ENCODE measurements at regions not wholly inside any gene's neighbourhood (a gene's known extent, or its start where the extent isn't known, plus 50 kb on each side); places are given as distances from the start of the nearest gene placed in this dataset.

DNA sequence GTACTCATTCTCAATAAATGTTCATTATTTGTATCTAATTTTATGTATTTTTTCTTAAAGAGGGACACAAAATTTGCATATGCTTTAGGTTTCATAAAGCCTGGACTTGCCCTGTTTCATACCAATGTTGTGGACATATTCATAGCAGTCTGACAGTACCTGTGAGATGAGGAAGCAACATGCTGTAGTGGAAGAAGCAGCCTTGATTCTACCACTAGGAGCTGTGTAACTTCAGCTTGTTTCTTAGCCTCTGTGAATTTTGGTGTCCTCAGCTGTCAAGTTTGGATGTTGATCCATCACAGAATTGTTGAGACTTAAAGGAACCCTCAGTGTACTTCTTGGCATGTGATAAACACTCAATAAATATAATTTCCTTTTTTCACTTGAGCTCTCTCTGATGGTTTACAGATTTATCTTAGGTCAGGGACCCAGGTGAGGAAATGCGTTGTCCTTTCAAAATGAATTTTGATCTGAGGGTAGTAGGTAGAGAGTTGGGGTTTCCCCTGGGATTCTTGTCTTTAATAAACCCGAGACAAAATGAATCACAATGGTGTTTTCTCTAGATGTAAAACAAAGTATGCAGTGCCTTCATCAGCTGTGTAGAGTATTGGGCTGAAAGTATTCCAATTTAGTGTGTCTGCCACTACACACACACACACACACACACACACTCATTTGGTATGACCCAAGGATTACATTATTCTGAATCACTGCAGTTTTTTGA lies 152.1 kb downstream of the KCNRG start:
- TF ChIP-seq, protein P1, sequence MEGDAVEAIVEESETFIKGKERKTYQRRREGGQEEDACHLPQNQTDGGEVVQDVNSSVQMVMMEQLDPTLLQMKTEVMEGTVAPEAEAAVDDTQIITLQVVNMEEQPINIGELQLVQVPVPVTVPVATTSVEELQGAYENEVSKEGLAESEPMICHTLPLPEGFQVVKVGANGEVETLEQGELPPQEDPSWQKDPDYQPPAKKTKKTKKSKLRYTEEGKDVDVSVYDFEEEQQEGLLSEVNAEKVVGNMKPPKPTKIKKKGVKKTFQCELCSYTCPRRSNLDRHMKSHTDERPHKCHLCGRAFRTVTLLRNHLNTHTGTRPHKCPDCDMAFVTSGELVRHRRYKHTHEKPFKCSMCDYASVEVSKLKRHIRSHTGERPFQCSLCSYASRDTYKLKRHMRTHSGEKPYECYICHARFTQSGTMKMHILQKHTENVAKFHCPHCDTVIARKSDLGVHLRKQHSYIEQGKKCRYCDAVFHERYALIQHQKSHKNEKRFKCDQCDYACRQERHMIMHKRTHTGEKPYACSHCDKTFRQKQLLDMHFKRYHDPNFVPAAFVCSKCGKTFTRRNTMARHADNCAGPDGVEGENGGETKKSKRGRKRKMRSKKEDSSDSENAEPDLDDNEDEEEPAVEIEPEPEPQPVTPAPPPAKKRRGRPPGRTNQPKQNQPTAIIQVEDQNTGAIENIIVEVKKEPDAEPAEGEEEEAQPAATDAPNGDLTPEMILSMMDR (IDR thresholded peaks at IDR 0.05): no peak
- TF ChIP-seq POLR2A (IDR thresholded peaks at IDR 0.05; ENCODE audit: low read depth): no peak

All from esophagus muscularis mucosa (tissue), 3 donors.